Stimulated activated CD4-positive, alpha-beta T cell treated with anti-CD3 and anti-CD28 coated beads, Interleukin-2, amount 100 ng/mL, for 24 hours (primary cell): ENCODE measurements at regions not wholly inside any gene's neighbourhood (a gene's known extent, or its start where the extent isn't known, plus 50 kb on each side); places are given as distances from the start of the nearest gene placed in this dataset.

ENCODE experiments used
- DNase-seq, 2 donors: peaks; one replicate each; pipeline ENCODE4 v3.0.0-alpha.2; 2020

GRCh38 chr15:70602834-70603560, 160.4 kb downstream of the UACA start:
- DNase-seq: no peak

- DNase-seq: no peak
Observed at GRCh38 chr15:70602281-70602680, 161.1 kb downstream of the UACA start.

DNA sequence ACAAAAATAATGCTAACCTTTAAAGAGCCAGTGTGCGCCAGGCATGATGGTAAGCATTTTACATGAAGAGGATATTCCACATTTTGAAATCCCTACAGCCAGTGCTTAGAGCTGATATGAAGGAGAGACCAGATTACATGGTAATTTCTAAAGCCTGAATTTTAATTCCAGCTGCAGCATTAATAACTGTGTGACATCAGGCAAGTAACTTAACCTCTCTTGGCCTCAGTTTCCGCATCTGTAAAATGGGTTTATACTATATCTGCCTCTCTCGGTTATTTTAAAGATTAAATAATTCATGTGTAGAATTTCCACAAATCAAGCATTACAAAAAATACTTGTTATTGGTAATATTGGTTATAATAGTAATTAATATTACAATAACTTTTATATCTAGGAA, 165.4 kb downstream of the UACA start:
- no peak for DNase-seq

DNA sequence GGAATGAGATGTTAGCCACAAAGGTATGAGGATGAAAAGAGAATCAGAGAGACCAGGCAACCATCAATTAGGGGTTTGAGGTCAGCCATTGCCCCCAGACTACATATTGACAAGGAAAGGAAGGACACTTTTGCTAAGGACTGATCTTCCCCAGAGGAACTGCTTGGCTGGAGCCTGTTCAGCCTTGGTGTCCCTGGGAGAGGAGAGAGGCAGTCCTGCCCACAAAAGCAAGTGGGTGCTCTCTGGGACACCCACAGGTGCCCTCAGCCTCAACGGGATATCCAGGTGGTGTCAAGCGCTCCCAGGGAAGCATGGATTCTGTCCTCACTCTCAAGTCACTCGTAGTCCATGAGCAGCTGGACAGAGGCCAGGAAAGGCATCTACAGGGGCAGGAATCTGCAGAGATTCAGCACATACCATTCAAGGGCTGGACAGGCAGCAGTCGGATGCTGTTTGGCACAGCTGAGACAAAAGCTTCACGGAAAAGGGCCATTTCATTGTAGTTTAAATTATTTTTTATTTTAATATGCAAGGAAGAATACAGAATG, 166.2 kb downstream of the UACA start:
- DNase-seq: no peak

DNA sequence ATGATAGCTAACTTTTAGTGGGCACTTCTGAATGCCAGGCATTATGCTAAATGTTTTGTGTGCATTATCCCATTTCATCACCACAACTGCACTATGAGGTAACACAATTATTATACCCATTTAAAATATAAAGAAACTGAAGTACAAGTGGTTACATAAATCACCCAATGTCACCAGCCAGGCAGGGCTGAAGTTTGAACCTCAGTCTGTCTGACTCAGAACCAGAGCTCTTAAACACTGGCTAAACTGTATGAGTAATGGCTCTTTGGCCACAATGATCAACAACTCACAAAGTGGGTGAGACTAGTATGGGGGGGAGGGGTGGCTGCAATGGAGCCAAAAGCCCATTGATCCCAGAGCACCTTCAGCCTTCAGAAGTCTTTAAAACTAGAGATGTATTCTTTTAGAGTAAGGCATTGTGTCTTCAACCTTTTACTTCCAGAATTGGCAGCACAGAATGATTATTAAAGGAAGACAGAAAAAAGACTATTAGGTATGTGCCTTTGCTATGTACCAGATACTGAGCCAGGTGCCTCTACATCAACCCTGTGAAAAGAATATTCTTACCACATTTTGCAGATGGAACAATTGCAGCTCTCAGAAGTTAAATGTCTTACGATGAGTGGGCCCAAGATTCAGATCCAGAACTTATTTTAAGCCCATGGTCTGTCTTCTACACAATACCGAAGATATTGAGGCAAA, 166.9 kb downstream of the UACA start:
- no peak for DNase-seq

DNA sequence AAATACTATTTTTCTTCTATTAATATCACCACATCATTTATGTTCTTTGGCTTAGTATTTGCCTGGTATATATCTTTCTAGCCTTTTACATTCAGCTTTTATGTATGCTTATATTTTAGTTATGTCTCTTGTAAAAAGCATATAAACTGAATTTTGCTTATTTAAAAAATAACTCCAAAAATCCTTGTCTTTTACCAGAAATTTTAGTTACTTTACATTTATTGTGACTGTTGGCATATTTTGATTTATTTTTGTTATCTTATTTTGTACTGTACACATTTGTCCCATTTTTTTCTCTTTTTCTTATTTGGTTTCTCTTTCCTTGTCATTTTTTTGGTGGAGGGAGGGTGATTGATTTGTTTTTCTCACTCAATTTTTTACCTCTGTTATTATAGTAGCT, 169.6 kb downstream of the UACA start:
- DNase-seq: no peak

GRCh38 chr15:70589728-70590127, 173.6 kb downstream of the UACA start:
- no peak for DNase-seq

DNA sequence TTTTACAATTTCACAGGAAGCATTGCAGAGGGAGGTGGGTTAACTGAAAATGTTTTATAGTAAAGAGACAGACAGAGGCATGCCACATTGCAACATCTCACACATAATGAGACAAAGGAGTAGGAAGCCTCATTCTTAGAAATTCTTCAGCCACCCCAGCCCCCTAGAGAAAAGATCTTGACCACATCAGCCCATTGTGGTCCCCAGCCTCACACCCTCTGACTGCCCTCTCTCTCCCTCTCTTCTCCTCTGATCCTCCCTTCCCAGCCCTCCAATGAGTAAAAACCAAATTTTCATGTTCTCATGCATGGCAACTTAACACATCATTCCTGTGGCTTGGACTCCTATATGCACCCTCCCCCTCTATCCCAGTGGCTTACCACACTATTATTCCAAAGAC, 174.1 kb downstream of the UACA start:
- no peak for DNase-seq

- DNase-seq: no peak
Observed at GRCh38 chr15:70588613-70589012, 174.7 kb downstream of the UACA start.

GRCh38 chr15:70587896-70588567, 175.3 kb downstream of the UACA start:
- peak in 1 of 2 donors; percentile 12 for DNase-seq

GRCh38 chr15:70587012-70587634, 176.2 kb downstream of the UACA start:
- peak in 1 of 2 donors; percentile 4 for DNase-seq

DNA sequence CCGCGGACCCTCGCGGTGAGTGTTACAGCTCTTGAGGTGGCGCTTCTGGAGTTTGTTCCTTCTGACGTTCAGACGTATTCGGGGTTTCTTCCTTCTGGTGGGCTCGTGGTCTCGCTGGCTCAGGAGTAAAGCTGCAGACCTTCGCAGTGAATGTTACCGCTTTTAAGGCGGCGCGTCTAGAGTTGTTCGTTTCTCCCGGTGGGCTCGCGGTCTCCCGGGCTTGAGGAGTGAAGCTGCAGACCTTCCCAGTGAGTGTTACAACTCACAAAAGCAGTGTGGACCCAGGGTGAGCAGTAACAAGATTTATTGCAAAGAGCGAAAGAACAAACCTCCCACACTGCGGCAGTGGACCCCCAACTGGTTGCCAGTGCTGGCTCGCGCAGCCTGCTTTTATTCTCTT, 177.1 kb downstream of the UACA start:
- peak in 1 of 2 donors; percentile 14 for DNase-seq

GRCh38 chr15:70585707-70586034, 177.7 kb downstream of the UACA start:
- DNase-seq: peak; percentile 19 to 27

GRCh38 chr15:70584838-70585706, 178.3 kb downstream of the UACA start:
- peak; percentile 59 to 67 for DNase-seq

GRCh38 chr15:70584441-70584837, 178.9 kb downstream of the UACA start:
- peak in 1 of 2 donors; percentile 14 for DNase-seq

DNA sequence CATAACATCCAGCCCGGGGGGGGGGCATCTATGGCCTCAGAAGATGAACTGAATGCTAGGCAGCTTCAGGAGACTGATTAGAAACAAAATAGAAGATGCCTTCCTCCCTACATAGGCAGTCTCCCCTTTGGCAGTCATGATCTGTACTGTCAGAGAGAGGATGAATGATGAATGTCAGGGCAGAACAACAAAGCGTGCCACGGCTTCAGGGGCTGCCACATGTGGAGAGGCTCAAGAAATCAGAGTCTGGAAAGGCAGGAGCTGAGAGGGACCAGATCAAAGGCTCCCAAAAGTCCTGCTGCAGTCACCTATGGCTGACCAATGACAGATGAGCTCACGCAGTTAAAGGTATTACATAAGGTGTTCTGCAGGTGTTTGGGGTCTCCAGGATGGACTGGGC, 180.4 kb downstream of the UACA start:
- no peak for DNase-seq

DNA sequence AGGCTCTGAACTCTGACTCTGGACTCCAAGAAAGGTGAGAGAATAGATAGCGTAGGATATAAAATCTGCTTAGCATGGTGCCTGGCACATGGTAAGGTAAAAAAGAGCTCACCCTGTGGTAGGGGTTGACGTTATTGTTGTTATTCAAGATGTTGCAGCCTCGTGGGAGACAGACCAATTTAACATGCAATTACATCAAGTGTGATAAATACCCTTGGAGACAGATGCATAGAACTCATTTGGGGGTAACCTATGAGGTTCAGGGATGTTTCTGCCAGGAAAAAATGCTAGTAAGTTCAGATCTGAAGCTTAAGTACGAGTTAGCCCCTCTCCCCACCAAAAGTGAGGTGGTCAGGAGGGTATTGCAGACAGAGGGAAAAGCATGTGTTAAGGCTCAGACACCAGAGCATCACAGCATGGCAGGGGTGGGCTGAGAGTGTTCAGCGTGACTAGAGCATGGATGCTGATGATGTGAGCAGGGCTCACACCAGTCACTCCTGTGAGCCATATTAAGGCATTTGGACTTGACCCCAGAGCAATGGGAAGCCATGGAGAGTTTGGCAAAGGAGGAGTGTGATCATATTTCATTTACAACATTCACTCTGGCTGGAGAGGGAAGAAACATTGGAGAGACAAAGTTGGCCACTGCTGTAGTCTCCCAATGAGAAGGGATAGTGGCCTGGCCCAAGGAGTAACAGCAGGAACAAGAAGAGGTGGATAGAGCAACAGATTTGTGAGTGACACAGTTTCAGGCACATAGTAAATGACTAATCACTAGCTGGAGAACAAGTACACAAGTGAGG, 181.0 kb downstream of the UACA start:
- no peak for DNase-seq

GRCh38 chr15:70580958-70581357, 182.4 kb downstream of the UACA start:
- no peak for DNase-seq

- DNase-seq: no peak
Observed at GRCh38 chr15:70580286-70580685, 183.1 kb downstream of the UACA start.

- DNase-seq: no peak
Observed at GRCh38 chr15:70579766-70580165, 183.6 kb downstream of the UACA start.

DNA sequence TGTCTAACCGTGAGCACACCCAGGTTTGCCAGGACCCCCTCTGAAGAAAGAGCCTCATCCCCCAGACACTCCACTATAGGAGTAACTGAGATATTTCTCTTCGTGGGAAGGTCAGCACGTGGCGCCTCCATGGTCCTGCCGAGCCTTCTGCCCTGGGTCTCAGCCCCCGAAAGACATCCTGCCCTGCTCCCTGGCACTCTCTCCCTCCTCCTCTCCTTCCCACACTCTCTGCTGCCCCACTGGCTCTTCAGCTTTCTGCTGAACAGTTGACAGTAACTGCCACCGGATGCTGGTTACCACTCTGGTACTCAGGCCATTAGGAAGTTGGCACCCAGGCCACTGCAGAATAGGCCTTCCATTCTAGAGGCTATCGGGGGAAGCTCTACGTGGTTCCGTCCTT, 185.2 kb downstream of the UACA start:
- DNase-seq: peak in 1 of 2 donors; percentile 8
